ENCODE measurements at regions not wholly inside any gene's neighbourhood (a gene's known extent, or its start where the extent isn't known, plus 50 kb on each side); places are given as distances from the start of the nearest gene placed in this dataset.

DNA sequence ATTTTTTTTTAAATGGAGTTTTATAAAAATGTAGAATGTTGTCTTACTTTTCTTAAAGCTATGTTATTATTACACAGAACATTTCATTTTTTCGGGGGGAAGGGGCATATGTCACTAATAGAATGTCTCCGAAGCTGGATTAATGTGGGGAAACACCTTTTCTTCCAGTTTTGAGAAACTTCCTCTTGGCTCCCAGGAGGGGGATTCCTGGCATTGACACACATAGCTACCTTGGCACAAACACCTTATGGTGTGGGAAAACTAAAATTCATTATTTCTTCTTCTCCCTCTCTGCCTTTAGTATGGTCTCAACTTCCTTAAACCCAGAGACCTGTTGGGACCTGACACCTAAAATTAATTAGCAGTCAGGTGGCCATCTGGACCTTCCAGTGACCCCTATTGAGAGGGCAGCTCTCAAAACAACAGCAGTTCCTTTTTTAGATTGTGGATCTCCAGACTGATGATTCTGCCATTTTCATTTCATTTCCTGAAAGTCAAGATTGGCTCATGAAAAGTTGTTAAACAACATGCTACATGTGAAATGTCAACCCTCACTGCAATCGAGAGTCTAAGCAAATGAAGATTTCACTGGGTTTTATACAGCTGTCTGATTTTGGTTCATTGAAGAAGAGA is 70.1 kb upstream of the EDEM3 start:
- in situ Hi-C loops (cut with HindIII; ENCODE audit: extremely low pct_ligation_motif_present, low pct_unique_long_range_greater_than_20kb) (loop anchor here (25.0 kb wide), 1 partner anchor 862 kb away; no protein-coding TSS in a partner anchor), intact Hi-C loops (cut with micrococcal nuclease; ENCODE audit: unreplicated experiment) (no loop called here)
- no TSS peak for BruUV-seq (replicated peaks)
- no peaks in the 10 kb centered on the region for H3K36me3 ChIP-seq (replicated peaks in 1 of 2; ENCODE audit: control insufficient read depth in 1 of 2, insufficient read depth in 2 of 2, low read length in 2 of 2)
- H3K9ac ChIP-seq (ENCODE audit: insufficient read depth, low read depth, low read length), result no peak overlapping the region
- H4K20me1 ChIP-seq (ENCODE audit: insufficient read depth, low read length), result no peaks in the 10 kb centered on the region
- FAIRE-seq (no peak), DNase-seq (ENCODE audit: low spot score) (no peak), ATAC-seq (no peak)
- ChIA-PET POLR2A (no interaction called here), CTCF (ENCODE audit: low intra/inter-chr PET ratio, low total read pairs) (no interaction called here)
- H3K27me3 ChIP-seq (ENCODE audit: control insufficient read depth in 1 of 2, insufficient read depth in 2 of 2, low read length in 2 of 2), result peaks cover 2 to 20% of the 10 kb centered on the region in 2 experiments; a peak in 2 of 5 replicates
- H3K4me1 ChIP-seq (ENCODE audit: insufficient read depth, low read length), result no peaks in the 10 kb centered on the region
- 3% methylated on average over 3 of the region's 3 CpGs for WGBS (ENCODE audit: low lambda C conversion rate)
- no peaks in the 10 kb centered on the region for H3K79me2 ChIP-seq (ENCODE audit: insufficient read depth, low read length)
- H3K4me3 ChIP-seq (replicated peaks in 1 of 3; ENCODE audit: insufficient read depth in 1 of 3, low read depth in 2 of 3, low read length in 3 of 3), result no peak overlapping the region
- no peak overlapping the region for H2AFZ ChIP-seq (ENCODE audit: low read length)
- H3K27ac ChIP-seq (ENCODE audit: extremely low read length, insufficient read depth, low read length), result no peak overlapping the region
- H3K9me3 ChIP-seq (ENCODE audit: low read length), result no peaks in the 10 kb centered on the region
- no peak overlapping the region for H3K4me2 ChIP-seq (ENCODE audit: low read depth, low read length)
- TF ChIP-seq ZNF263 (CRISPR knock-in tag; IDR thresholded peaks at IDR 0.05) (no peak), ZFP36 (IDR thresholded peaks at IDR 0.05; ENCODE audit: borderline replicate concordance, low read depth, low read length, partially characterized antibody) (no peak), SUZ12 (IDR thresholded peaks at IDR 0.05; ENCODE audit: low read depth, low read length) (no peak), ZNF136 (CRISPR knock-in tag; IDR thresholded peaks at IDR 0.05; ENCODE audit: low read depth) (no peak), ZNF850 (CRISPR knock-in tag; conservative IDR thresholded peaks at IDR 0.05) (no peak), PRPF4 (IDR thresholded peaks at IDR 0.05; ENCODE audit: low read depth, low read length, poor library complexity, severe bottlenecking) (no peak), ZMAT3 (CRISPR knock-in tag; conservative IDR thresholded peaks at IDR 0.05) (no peak), KAT7 (CRISPR knock-in tag; IDR thresholded peaks at IDR 0.05; ENCODE audit: borderline replicate concordance) (no peak), MAFG (CRISPR knock-in tag; IDR thresholded peaks at IDR 0.05) (no peak), NR2F1 (CRISPR knock-in tag; IDR thresholded peaks at IDR 0.05) (no peak)
- TF ChIP-seq, protein P1, sequence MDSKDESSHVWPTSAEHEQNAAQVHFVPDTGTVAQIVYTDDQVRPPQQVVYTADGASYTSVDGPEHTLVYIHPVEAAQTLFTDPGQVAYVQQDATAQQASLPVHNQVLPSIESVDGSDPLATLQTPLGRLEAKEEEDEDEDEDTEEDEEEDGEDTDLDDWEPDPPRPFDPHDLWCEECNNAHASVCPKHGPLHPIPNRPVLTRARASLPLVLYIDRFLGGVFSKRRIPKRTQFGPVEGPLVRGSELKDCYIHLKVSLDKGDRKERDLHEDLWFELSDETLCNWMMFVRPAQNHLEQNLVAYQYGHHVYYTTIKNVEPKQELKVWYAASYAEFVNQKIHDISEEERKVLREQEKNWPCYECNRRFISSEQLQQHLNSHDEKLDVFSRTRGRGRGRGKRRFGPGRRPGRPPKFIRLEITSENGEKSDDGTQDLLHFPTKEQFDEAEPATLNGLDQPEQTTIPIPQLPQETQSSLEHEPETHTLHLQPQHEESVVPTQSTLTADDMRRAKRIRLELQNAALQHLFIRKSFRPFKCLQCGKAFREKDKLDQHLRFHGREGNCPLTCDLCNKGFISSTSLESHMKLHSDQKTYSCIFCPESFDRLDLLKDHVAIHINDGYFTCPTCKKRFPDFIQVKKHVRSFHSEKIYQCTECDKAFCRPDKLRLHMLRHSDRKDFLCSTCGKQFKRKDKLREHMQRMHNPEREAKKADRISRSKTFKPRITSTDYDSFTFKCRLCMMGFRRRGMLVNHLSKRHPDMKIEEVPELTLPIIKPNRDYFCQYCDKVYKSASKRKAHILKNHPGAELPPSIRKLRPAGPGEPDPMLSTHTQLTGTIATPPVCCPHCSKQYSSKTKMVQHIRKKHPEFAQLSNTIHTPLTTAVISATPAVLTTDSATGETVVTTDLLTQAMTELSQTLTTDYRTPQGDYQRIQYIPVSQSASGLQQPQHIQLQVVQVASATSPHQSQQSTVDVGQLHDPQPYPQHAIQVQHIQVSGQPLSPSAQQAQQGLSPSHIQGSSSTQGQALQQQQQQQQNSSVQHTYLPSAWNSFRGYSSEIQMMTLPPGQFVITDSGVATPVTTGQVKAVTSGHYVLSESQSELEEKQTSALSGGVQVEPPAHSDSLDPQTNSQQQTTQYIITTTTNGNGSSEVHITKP (CRISPR knock-in tag; IDR thresholded peaks at IDR 0.05; ENCODE audit: low read depth), result no peak
- TF ChIP-seq, protein P2, sequence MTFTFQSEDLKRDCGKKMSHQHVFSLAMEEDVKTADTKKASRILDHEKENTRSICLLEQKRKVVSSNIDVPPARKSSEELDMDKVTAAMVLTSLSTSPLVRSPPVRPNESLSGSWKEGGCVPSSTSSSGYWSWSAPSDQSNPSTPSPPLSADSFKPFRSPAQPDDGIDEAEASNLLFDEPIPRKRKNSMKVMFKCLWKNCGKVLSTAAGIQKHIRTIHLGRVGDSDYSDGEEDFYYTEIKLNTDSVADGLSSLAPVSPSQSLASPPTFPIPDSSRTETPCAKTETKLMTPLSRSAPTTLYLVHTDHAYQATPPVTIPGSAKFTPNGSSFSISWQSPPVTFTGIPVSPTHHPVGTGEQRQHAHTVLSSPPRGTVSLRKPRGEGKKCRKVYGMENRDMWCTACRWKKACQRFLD (CRISPR knock-in tag; IDR thresholded peaks at IDR 0.05; ENCODE audit: borderline replicate concordance), result no peak
- TF ChIP-seq, protein P3, sequence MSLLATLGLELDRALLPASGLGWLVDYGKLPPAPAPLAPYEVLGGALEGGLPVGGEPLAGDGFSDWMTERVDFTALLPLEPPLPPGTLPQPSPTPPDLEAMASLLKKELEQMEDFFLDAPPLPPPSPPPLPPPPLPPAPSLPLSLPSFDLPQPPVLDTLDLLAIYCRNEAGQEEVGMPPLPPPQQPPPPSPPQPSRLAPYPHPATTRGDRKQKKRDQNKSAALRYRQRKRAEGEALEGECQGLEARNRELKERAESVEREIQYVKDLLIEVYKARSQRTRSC (CRISPR knock-in tag; IDR thresholded peaks at IDR 0.05; ENCODE audit: low read depth), result no peak
- TF ChIP-seq, protein P4, sequence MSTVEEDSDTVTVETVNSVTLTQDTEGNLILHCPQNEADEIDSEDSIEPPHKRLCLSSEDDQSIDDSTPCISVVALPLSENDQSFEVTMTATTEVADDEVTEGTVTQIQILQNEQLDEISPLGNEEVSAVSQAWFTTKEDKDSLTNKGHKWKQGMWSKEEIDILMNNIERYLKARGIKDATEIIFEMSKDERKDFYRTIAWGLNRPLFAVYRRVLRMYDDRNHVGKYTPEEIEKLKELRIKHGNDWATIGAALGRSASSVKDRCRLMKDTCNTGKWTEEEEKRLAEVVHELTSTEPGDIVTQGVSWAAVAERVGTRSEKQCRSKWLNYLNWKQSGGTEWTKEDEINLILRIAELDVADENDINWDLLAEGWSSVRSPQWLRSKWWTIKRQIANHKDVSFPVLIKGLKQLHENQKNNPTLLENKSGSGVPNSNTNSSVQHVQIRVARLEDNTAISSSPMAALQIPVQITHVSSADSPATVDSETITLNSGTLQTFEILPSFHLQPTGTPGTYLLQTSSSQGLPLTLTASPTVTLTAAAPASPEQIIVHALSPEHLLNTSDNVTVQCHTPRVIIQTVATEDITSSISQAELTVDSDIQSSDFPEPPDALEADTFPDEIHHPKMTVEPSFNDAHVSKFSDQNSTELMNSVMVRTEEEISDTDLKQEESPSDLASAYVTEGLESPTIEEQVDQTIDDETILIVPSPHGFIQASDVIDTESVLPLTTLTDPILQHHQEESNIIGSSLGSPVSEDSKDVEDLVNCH (CRISPR knock-in tag; IDR thresholded peaks at IDR 0.05), result no peak
- TF ChIP-seq, protein P5, sequence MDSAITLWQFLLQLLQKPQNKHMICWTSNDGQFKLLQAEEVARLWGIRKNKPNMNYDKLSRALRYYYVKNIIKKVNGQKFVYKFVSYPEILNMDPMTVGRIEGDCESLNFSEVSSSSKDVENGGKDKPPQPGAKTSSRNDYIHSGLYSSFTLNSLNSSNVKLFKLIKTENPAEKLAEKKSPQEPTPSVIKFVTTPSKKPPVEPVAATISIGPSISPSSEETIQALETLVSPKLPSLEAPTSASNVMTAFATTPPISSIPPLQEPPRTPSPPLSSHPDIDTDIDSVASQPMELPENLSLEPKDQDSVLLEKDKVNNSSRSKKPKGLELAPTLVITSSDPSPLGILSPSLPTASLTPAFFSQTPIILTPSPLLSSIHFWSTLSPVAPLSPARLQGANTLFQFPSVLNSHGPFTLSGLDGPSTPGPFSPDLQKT (CRISPR knock-in tag; IDR thresholded peaks at IDR 0.05; ENCODE audit: borderline replicate concordance), result no peak
